HUES48 (cell line): ENCODE measurements at regions not wholly inside any gene's neighbourhood (a gene's known extent, or its start where the extent isn't known, plus 50 kb on each side); places are given as distances from the start of the nearest gene placed in this dataset.
"Not testable (repeated sequence)": the region's sequence is repeated elsewhere in the genome, so short reads cannot be mapped to it uniquely, and the experiment has no call there.

Source experiments
- H3K27ac ChIP-seq: one replicate; pipeline ENCODE4 v1.7.0; 2013; ENCODE audit warnings: low read depth, low read length, inconsistent platforms
- H3K27me3 ChIP-seq: 2 replicates; pipeline ENCODE4 v1.6.1; 2013; ENCODE audit warnings: mild to moderate bottlenecking, low read length; ENCODE audit not compliant: control insufficient read depth, insufficient read depth
- H3K36me3 ChIP-seq: 2 replicates; pipeline ENCODE4 v1.6.1; 2013; ENCODE audit warnings: low read length; ENCODE audit not compliant: control insufficient read depth, insufficient read depth
- H3K4me1 ChIP-seq: 2 replicates; pipeline ENCODE4 v1.6.1; 2013; ENCODE audit warnings: mild to moderate bottlenecking, low read length; ENCODE audit not compliant: control insufficient read depth, insufficient read depth
- H3K4me3 ChIP-seq: 2 replicates; pipeline ENCODE4 v1.5.1; 2013; ENCODE audit warnings: mild to moderate bottlenecking, low read depth, low read length
- H3K9ac ChIP-seq: 2 replicates; pipeline ENCODE4 v1.6.1; 2013; ENCODE audit warnings: mild to moderate bottlenecking, low read depth, low read length, moderate library complexity
- H3K9me3 ChIP-seq: 2 replicates; pipeline ENCODE4 v1.6.1; 2013; ENCODE audit warnings: low read length; ENCODE audit not compliant: control insufficient read depth, insufficient read depth

GRCh38 chr9:75803130-75803529 is 87.3 kb upstream of the PCSK5 start:
- peaks cover 5% of the 10 kb centered on the region; the same call in 1 of the 2 replicates for H3K4me1 ChIP-seq
- no peak overlapping the region for H3K9ac ChIP-seq
- H3K27me3 ChIP-seq = no peaks in the 10 kb centered on the region
- no peaks in the 10 kb centered on the region for H3K9me3 ChIP-seq
- H3K27ac ChIP-seq = no peak overlapping the region
- H3K36me3 ChIP-seq = no peaks in the 10 kb centered on the region
- H3K4me3 ChIP-seq = no peak overlapping the region

GRCh38 chr9:75810063-75810462 is 80.4 kb upstream of the PCSK5 start:
- no peaks in the 10 kb centered on the region for H3K27me3 ChIP-seq
- H3K27ac ChIP-seq = no peak overlapping the region
- peaks cover 5% of the 10 kb centered on the region for H3K9me3 ChIP-seq
- H3K9ac ChIP-seq = no peak overlapping the region
- H3K4me1 ChIP-seq = no peaks in the 10 kb centered on the region
- H3K4me3 ChIP-seq = no peak overlapping the region
- no peaks in the 10 kb centered on the region for H3K36me3 ChIP-seq

- H3K27me3 ChIP-seq = no peaks in the 10 kb centered on the region
- no peaks in the 10 kb centered on the region for H3K36me3 ChIP-seq
- H3K4me1 ChIP-seq = no peaks in the 10 kb centered on the region
- H3K4me3 ChIP-seq = no peak overlapping the region
- H3K9ac ChIP-seq = no peak overlapping the region
- no peak overlapping the region for H3K27ac ChIP-seq
- H3K9me3 ChIP-seq = peaks cover 6% of the 10 kb centered on the region
Observed at GRCh38 chr9:75811692-75812091, 78.8 kb upstream of the PCSK5 start.

GRCh38 chr9:75812141-75812540 is 78.3 kb upstream of the PCSK5 start:
- Histone ChIP-seq H3K9me3 (peaks cover 6% of the 10 kb centered on the region), H3K36me3 (no peaks in the 10 kb centered on the region), H3K9ac (no peak overlapping the region), H3K27ac (no peak overlapping the region), H3K27me3 (no peaks in the 10 kb centered on the region), H3K4me1 (no peaks in the 10 kb centered on the region), H3K4me3 (no peak overlapping the region)

GRCh38 chr9:75814667-75815066 is 75.8 kb upstream of the PCSK5 start:
- H3K9ac ChIP-seq = no peak overlapping the region
- no peak overlapping the region for H3K27ac ChIP-seq
- no peaks in the 10 kb centered on the region for H3K36me3 ChIP-seq
- no peaks in the 10 kb centered on the region for H3K4me1 ChIP-seq
- no peak overlapping the region for H3K4me3 ChIP-seq
- no peaks in the 10 kb centered on the region for H3K27me3 ChIP-seq
- H3K9me3 ChIP-seq = peaks cover 6% of the 10 kb centered on the region

- H3K4me1 ChIP-seq, H3K27ac ChIP-seq, H3K9me3 ChIP-seq, H3K36me3 ChIP-seq, H3K4me3 ChIP-seq, H3K9ac ChIP-seq, H3K27me3 ChIP-seq: not testable (repeated sequence)
Observed at GRCh38 chr9:75820471-75821115, 69.9 kb upstream of the PCSK5 start.

GRCh38 chr9:75823151-75823550 is 67.3 kb upstream of the PCSK5 start:
- Histone ChIP-seq H3K9ac (no peak overlapping the region), H3K36me3 (no peaks in the 10 kb centered on the region), H3K9me3 (0 out of 2 replicates have a peak, but pooled peaks cover 6% of the 10 kb centered on the region), H3K27me3 (no peaks in the 10 kb centered on the region), H3K4me1 (no peaks in the 10 kb centered on the region), H3K27ac (no peak overlapping the region), H3K4me3 (no peak overlapping the region)

GRCh38 chr9:75824816-75825568 is 65.5 kb upstream of the PCSK5 start:
- no peaks in the 10 kb centered on the region for H3K4me1 ChIP-seq
- no peak overlapping the region for H3K9ac ChIP-seq
- H3K27ac ChIP-seq = no peak overlapping the region
- H3K27me3 ChIP-seq = no peaks in the 10 kb centered on the region
- H3K36me3 ChIP-seq = no peaks in the 10 kb centered on the region
- 0 out of 2 replicates have a peak, but pooled peaks cover 6% of the 10 kb centered on the region for H3K9me3 ChIP-seq
- H3K4me3 ChIP-seq = no peak overlapping the region

- Histone ChIP-seq H3K27me3 (no peaks in the 10 kb centered on the region), H3K9ac (no peak overlapping the region), H3K4me3 (no peak overlapping the region), H3K4me1 (no peaks in the 10 kb centered on the region), H3K27ac (no peak overlapping the region), H3K9me3 (0 out of 2 replicates have a peak, but pooled peaks cover 6% of the 10 kb centered on the region), H3K36me3 (no peaks in the 10 kb centered on the region)
Observed at GRCh38 chr9:75826314-75826713, 64.2 kb upstream of the PCSK5 start.

- Histone ChIP-seq H3K27ac (no peak overlapping the region), H3K27me3 (no peaks in the 10 kb centered on the region), H3K36me3 (no peaks in the 10 kb centered on the region), H3K4me3 (no peak overlapping the region), H3K9me3 (0 out of 2 replicates have a peak, but pooled peaks cover 6% of the 10 kb centered on the region), H3K4me1 (no peaks in the 10 kb centered on the region), H3K9ac (no peak overlapping the region)
Observed at GRCh38 chr9:75830303-75830702, 60.2 kb upstream of the PCSK5 start.

GRCh38 chr9:75833778-75834177 is 56.7 kb upstream of the PCSK5 start:
- H3K27ac ChIP-seq = no peak overlapping the region
- no peaks in the 10 kb centered on the region for H3K9me3 ChIP-seq
- no peak overlapping the region for H3K9ac ChIP-seq
- H3K4me1 ChIP-seq = no peaks in the 10 kb centered on the region
- H3K36me3 ChIP-seq = no peaks in the 10 kb centered on the region
- no peak overlapping the region for H3K4me3 ChIP-seq
- no peaks in the 10 kb centered on the region for H3K27me3 ChIP-seq
